ENCODE measurements at regions not wholly inside any gene's neighbourhood (a gene's known extent, or its start where the extent isn't known, plus 50 kb on each side); places are given as distances from the start of the nearest gene placed in this dataset.

DNA sequence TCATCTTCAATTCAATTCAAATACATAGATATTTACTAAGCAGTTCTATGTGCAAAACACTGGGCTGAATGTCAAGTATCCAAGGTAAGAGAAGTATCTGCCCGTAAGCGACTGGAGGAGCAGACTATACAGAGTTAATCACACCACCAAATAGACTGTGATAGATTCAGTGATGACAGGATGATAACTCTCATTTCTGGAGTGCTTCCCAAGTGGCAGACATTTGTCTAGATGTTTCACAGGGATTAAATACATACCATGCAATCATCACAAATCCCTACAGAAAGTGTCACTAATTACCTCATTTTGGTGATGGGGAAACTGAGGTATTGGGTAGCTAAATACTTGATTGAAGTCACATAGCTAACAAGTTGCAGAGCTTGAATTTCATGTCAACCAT is 508.7 kb upstream of the TENM4 start:
- 3% methylated on average over 2 of the region's 2 CpGs for WGBS (ENCODE audit: missing lambda C conversion rate)

DNA sequence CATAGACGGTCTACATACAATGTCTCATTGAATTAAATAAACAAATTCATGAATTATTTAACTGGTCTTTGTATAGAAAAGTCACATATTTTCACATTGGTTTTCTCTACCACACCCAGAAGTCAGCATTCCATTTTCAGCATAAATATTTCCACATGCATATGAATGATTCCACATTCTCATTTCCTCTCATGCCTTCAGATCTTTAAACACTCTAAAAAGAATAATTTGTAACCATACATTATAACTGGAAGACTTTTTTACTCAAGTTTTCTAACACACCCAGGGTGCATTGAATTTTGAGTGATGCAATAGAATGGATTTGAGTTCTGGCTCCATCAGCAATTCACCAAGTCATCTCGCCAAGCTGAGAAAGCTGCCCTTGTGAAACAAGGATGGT is 501.8 kb upstream of the TENM4 start:
- H3K4me3 ChIP-seq: no peak overlapping the region
- no peaks in the 10 kb centered on the region for H3K9me3 ChIP-seq
- H3K27ac ChIP-seq: no peak overlapping the region
- ChIA-PET POLR2A (no interaction called here), CTCF (no interaction called here)
- DNase-seq (ENCODE audit: low read depth in 1 of 2, low spot score in 1 of 2): no peak
- TF ChIP-seq, protein P1, sequence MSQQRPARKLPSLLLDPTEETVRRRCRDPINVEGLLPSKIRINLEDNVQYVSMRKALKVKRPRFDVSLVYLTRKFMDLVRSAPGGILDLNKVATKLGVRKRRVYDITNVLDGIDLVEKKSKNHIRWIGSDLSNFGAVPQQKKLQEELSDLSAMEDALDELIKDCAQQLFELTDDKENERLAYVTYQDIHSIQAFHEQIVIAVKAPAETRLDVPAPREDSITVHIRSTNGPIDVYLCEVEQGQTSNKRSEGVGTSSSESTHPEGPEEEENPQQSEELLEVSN (IDR thresholded peaks at IDR 0.05; ENCODE audit: borderline replicate concordance, low read depth): no peak
- TF ChIP-seq EHF (CRISPR knock-in tag; IDR thresholded peaks at IDR 0.05) (no peak), TFCP2L1 (CRISPR knock-in tag; IDR thresholded peaks at IDR 0.05) (no peak), RFX5 (IDR thresholded peaks at IDR 0.05) (no peak), RAD21 (conservative IDR thresholded peaks at IDR 0.05 in 1 of 2, IDR thresholded peaks at IDR 0.05 in 1 of 2) (no peak), HOXB5 (CRISPR knock-in tag; IDR thresholded peaks at IDR 0.05) (no peak), NFE2L2 (conservative IDR thresholded peaks at IDR 0.05; ENCODE audit: low read length) (no peak)
- no peaks in the 10 kb centered on the region for H3K4me1 ChIP-seq
- FAIRE-seq: no peak
- no peak for ATAC-seq
- no peak overlapping the region for H3K4me2 ChIP-seq
- WGBS (ENCODE audit: missing lambda C conversion rate): 13% methylated on average over 2 of the region's 2 CpGs

More for the DNA sequence above, 508.7 kb upstream of the TENM4 start:
- DNase-seq (ENCODE audit: low read depth in 1 of 2, low spot score in 1 of 2): no peak
- Histone ChIP-seq H3K27ac (no peak overlapping the region), H3K4me3 (no peak overlapping the region), H3K9me3 (no peaks in the 10 kb centered on the region), H3K4me1 (no peaks in the 10 kb centered on the region), H3K4me2 (no peak overlapping the region)
- ChIA-PET POLR2A (no interaction called here), CTCF (interaction anchor here (1.2 to 1.4 kb wide), 2 partner anchors 8 to 9 kb away, joined by 3 read pairs; no protein-coding TSS in a partner anchor)
- TF ChIP-seq, protein P2, sequence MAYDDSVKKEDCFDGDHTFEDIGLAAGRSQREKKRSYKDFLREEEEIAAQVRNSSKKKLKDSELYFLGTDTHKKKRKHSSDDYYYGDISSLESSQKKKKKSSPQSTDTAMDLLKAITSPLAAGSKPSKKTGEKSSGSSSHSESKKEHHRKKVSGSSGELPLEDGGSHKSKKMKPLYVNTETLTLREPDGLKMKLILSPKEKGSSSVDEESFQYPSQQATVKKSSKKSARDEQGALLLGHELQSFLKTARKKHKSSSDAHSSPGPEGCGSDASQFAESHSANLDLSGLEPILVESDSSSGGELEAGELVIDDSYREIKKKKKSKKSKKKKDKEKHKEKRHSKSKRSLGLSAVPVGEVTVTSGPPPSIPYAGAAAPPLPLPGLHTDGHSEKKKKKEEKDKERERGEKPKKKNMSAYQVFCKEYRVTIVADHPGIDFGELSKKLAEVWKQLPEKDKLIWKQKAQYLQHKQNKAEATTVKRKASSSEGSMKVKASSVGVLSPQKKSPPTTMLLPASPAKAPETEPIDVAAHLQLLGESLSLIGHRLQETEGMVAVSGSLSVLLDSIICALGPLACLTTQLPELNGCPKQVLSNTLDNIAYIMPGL (CRISPR knock-in tag; IDR thresholded peaks at IDR 0.05; ENCODE audit: borderline replicate concordance): no peak
- no peak for TF ChIP-seq CHD2 (IDR thresholded peaks at IDR 0.05; ENCODE audit: low read length, partially characterized antibody)
- no peak for ATAC-seq
- FAIRE-seq: no peak

DNA sequence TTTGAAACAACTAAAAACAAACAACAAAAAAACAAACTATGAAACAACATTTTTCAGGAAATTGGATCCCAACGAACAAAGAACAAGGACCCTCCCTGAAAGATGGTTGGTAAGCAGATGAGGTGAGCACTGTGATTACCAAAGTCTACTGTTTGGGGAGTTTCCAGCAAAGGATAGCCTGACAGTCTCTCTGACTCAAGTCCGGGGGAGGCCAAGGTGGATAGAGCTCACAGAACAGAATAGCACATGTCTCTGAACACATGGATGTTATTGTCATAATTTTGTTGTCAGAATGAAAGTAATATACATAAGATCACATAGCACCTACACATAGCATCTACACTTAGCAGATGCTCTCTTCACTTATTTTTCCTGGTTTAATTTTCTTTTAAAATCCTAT is 501.3 kb upstream of the TENM4 start:
- 0% methylated on average over 2 of the region's 2 CpGs for WGBS (ENCODE audit: missing lambda C conversion rate)
- H3K4me2 ChIP-seq: no peak overlapping the region
- ATAC-seq: no peak
- H3K4me3 ChIP-seq: no peak overlapping the region
- no peak for DNase-seq (ENCODE audit: low read depth in 1 of 2, low spot score in 1 of 2)
- CTCF ChIA-PET: no interaction called here
- TF ChIP-seq KDM5A (IDR thresholded peaks at IDR 0.05): no peak
- TF ChIP-seq NPAS2 (CRISPR knock-in tag; IDR thresholded peaks at IDR 0.05; ENCODE audit: borderline replicate concordance): no peak
- TF ChIP-seq HEYL (CRISPR knock-in tag; IDR thresholded peaks at IDR 0.05): no peak
- no peak for TF ChIP-seq GATA3 (IDR thresholded peaks at IDR 0.05; ENCODE audit: borderline replicate concordance)
- TF ChIP-seq NFE2L2 (conservative IDR thresholded peaks at IDR 0.05; ENCODE audit: low read length): no peak
- no peak for TF ChIP-seq FOSB (CRISPR knock-in tag; IDR thresholded peaks at IDR 0.05)
- TF ChIP-seq SREBF2 (IDR thresholded peaks at IDR 0.05): no peak
- TF ChIP-seq CHD4 (IDR thresholded peaks at IDR 0.05; ENCODE audit: borderline replicate concordance): no peak
- no peak for TF ChIP-seq POLR2A (IDR thresholded peaks at IDR 0.05; ENCODE audit: low read length)
- no peak for TF ChIP-seq CEBPB (IDR thresholded peaks at IDR 0.05)
- TF ChIP-seq ESRRA (IDR thresholded peaks at IDR 0.05; ENCODE audit: borderline replicate concordance, low read length): no peak
- no peak for TF ChIP-seq MAFK (IDR thresholded peaks at IDR 0.05; ENCODE audit: partially characterized antibody)
- TF ChIP-seq ZSCAN20 (CRISPR knock-in tag; IDR thresholded peaks at IDR 0.05): no peak
- TF ChIP-seq RAD21 (conservative IDR thresholded peaks at IDR 0.05 in 1 of 2, IDR thresholded peaks at IDR 0.05 in 1 of 2): no peak
- no peak for TF ChIP-seq FOXS1 (CRISPR knock-in tag; IDR thresholded peaks at IDR 0.05)
- TF ChIP-seq POLR2AphosphoS2 (conservative IDR thresholded peaks at IDR 0.05; ENCODE audit: low read length): no peak
- TF ChIP-seq HOXA7 (CRISPR knock-in tag; IDR thresholded peaks at IDR 0.05): no peak
- no peak for FAIRE-seq
- no peaks in the 10 kb centered on the region for H3K9me3 ChIP-seq
- H3K27ac ChIP-seq: no peak overlapping the region
- H3K4me1 ChIP-seq: no peaks in the 10 kb centered on the region
- POLR2A ChIA-PET: no interaction called here
